Endothelial cell of umbilical vein (primary cell): ENCODE measurements at regions not wholly inside any gene's neighbourhood (a gene's known extent, or its start where the extent isn't known, plus 50 kb on each side); places are given as distances from the start of the nearest gene placed in this dataset. TPM values are rescaled to one million over a fixed set of nuclear protein-coding genes. Genes with fewer than 3 reads are reported as not detected.

Experiments used
- small RNA-seq: library from RNA; depleted of rRNA; stranded (forward); fragments of <200 nt; gene quantifications from one replicate; pipeline ENCODE3, GENCODE V24; 2012; ENCODE audit warnings: low replicate concordance, low read depth; ENCODE audit not compliant: insufficient read depth, insufficient read length

Small RNA genes in the stretch of these regions (small RNA-seq; reads per million reads assigned to genes)
- not detected for gene AL158032.2
